ENCODE measurements at regions not wholly inside any gene's neighbourhood (a gene's known extent, or its start where the extent isn't known, plus 50 kb on each side); places are given as distances from the start of the nearest gene placed in this dataset.
A peak's percentile ranks its signal among the peaks of the same experiment; 100 is the strongest.

- intact Hi-C loops (cut with DNase I): no loop called here
- no peak for DNase-seq
- Histone ChIP-seq H3K27ac (no peak overlapping the region), H3K4me1 (replicated peaks in 1 of 2) (no peaks in the 10 kb centered on the region), H3K9me3 (replicated peaks in 1 of 3) (no peaks in the 10 kb centered on the region), H3K27me3 (no peaks in the 10 kb centered on the region), H3K4me3 (no peak overlapping the region), H3K36me3 (replicated peaks in 1 of 2) (no peaks in the 10 kb centered on the region)
- 87 to 93% (median 90%) methylated on average over 4 of the region's 4 CpGs for WGBS, 4 donors
- TF ChIP-seq POLR2A (IDR thresholded peaks at IDR 0.05) (no peak), CTCF (IDR thresholded peaks at IDR 0.05) (no peak)
Measured at GRCh38 chr13:34417896-34418295, 524.2 kb upstream of the NBEA start.

- Histone ChIP-seq H3K4me3 (no peak overlapping the region), H3K27ac (no peak overlapping the region), H3K27me3 (no peaks in the 10 kb centered on the region), H3K36me3 (replicated peaks in 1 of 2) (no peaks in the 10 kb centered on the region), H3K4me1 (replicated peaks in 1 of 2) (no peaks in the 10 kb centered on the region), H3K9me3 (replicated peaks in 1 of 3) (no peaks in the 10 kb centered on the region)
- peak in 1 of 7 donors; percentile 53 for DNase-seq
- TF ChIP-seq CTCF (IDR thresholded peaks at IDR 0.05): no peak
- TF ChIP-seq POLR2A (IDR thresholded peaks at IDR 0.05): no peak
- 67 to 75% (median 70%) methylated on average over 5 of the region's 5 CpGs for WGBS, 4 donors
- intact Hi-C loops (cut with DNase I): no loop called here
Measured at GRCh38 chr13:34419025-34419424, 523.0 kb upstream of the NBEA start.

DNA sequence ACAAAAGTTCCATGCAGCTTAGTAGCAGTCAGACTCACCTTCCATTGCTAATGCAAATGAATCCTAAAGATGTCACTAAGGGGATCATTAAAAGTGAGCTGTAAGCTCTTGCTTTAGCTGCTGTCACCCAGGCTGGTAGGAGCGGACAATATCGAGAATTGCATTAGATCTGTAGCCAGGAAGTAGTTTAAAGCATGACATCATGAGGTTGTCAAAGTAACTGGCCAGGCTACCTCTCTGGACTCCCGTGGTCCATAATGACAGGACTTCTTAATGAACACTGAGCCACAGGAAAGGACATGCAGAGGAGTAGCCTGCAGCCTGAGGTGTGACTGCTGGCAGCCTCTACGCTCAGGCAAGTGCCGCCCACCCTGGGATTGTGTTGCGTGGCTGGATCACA is 522.3 kb upstream of the NBEA start:
- no peaks in the 10 kb centered on the region for H3K36me3 ChIP-seq (replicated peaks in 1 of 2)
- H3K27me3 ChIP-seq: no peaks in the 10 kb centered on the region
- H3K27ac ChIP-seq: no peak overlapping the region
- TF ChIP-seq CTCF (IDR thresholded peaks at IDR 0.05): no peak
- no peak for TF ChIP-seq POLR2A (IDR thresholded peaks at IDR 0.05)
- 78 to 93% (median 91%) methylated on average over 4 to 6 of the region's 6 CpGs for WGBS, 4 donors
- intact Hi-C loops (cut with DNase I): no loop called here
- no peak for DNase-seq
- H3K4me3 ChIP-seq: no peak overlapping the region
- H3K4me1 ChIP-seq (replicated peaks in 1 of 2): no peaks in the 10 kb centered on the region
- H3K9me3 ChIP-seq (replicated peaks in 1 of 3): no peaks in the 10 kb centered on the region

DNA sequence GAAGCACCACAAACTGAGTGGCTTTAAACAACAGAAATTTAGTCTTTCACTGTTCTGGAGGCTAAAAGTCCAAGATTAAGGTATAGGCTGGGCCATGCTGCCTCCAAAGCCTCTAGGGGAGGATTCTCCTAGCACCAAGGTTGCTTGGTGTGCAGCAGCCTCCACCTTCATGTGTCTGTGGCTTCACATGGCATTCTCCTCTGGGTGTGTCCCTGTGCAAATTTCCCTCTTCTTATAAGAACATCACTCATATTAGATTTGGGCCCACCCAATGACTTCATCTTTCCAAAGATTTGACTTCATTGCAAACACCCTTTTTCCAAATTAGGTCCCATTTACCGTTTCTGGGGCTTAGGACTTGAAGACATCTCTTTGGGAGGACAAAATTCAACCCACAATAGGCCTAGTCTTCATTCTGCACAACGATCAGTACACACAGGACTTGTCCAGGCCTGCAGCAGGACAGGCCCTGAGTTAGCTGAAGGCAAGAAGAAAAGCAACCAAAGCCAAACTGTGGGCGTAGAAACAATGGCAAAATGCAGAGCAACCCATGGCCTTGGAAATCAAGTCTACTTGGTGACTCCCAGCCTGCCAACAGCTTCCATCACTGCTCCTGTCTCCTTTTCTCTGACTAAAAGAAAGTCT is 521.2 kb upstream of the NBEA start:
- no peaks in the 10 kb centered on the region for H3K9me3 ChIP-seq (replicated peaks in 1 of 3)
- no peak overlapping the region for H3K27ac ChIP-seq
- DNase-seq: no peak
- TF ChIP-seq CTCF (IDR thresholded peaks at IDR 0.05): no peak
- no peak for TF ChIP-seq POLR2A (IDR thresholded peaks at IDR 0.05)
- intact Hi-C loops (cut with DNase I): no loop called here
- H3K27me3 ChIP-seq: no peaks in the 10 kb centered on the region
- 85 to 93% (median 89%) methylated on average over 3 of the region's 3 CpGs for WGBS, 4 donors
- H3K4me1 ChIP-seq (replicated peaks in 1 of 2): no peaks in the 10 kb centered on the region
- H3K36me3 ChIP-seq (replicated peaks in 1 of 2): no peaks in the 10 kb centered on the region
- H3K4me3 ChIP-seq: no peak overlapping the region
